ENCODE measurements at regions not wholly inside any gene's neighbourhood (a gene's known extent, or its start where the extent isn't known, plus 50 kb on each side); places are given as distances from the start of the nearest gene placed in this dataset.
"Not testable (repeated sequence)": the region's sequence is repeated elsewhere in the genome, so short reads cannot be mapped to it uniquely, and the experiment has no call there.

DNA sequence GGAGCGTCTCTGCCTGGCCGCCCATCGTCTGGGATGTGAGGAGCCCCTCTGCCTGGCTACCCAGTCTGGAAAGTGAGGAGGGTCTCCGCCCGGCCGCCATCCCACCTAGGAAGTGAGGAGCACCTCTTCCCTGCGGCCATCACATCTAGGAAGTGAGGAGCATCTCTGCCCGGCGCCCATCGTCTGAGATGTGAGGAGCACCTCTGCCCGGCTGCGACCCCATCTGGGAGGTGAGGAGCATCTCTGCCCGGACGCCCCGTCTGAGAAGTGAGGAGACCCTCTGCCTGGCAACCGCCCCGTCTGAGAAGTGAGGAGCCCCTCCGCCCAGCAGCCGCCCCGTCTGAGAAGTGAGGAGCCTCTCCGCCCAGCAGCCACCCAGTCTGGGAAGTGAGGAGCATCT, 84.5 kb downstream of the IDS start:
- H3K4me3 Mint-ChIP-seq; ATAC-seq (replicated peaks); DNase-seq; H3K27me3 Mint-ChIP-seq; H3K4me1 Mint-ChIP-seq; H3K36me3 Mint-ChIP-seq; H3K27ac Mint-ChIP-seq: not testable (repeated sequence)
- peaks cover 6 to 10% of the 10 kb centered on the region in 2 donors for H3K9me3 Mint-ChIP-seq

DNA sequence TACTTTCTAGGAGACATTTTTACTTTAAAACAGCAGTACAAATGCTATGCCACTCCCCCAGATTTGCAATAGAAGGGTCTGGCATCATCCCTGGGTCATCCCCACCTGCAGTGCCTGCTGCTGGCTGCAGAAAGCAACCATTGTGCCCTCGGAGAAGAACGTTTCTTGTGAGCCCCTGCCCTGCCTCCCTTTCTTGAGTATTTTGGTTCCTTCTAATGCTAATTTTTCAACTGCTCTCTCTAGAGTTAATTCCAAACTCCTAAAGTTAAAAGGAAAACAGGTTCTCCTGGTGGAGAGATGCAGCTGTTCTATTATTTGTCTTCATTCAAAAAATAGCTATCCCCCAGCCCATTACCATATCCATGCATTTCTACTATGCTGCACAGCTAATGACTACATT, 107.1 kb downstream of the IDS start:
- no peaks in the 10 kb centered on the region for H3K36me3 Mint-ChIP-seq
- ATAC-seq (replicated peaks) = no peak
- no peaks in the 10 kb centered on the region for H3K27me3 Mint-ChIP-seq

DNA sequence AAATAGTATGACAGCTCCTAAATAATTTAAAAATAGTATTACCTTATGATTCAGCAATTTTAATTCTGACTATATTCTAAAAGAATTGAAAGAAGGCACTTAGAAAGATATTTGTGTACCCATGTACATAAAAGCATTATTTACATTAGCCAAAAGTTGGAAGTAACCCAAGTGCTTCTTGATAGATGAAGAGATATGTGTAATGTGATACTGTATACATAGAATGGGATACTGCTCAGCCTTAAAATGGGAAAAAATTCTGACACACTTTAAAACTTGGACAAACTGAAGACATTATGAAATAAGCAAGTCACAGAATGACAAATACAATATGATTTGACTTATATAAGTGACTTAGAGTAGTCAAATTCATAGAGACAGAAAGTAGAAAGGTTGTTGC, 112.2 kb downstream of the IDS start:
- Mint-ChIP-seq H3K27me3 (no peaks in the 10 kb centered on the region), H3K36me3 (no peaks in the 10 kb centered on the region), H3K9me3 (peaks cover 2 to 24% of the 10 kb centered on the region in 2 donors), H3K4me1 (no peaks in the 10 kb centered on the region), H3K4me3 (no peak overlapping the region), H3K27ac (no peak overlapping the region)
- no peak for DNase-seq
- ATAC-seq (replicated peaks) = no peak

More for the DNA sequence above, 107.1 kb downstream of the IDS start:
- Mint-ChIP-seq H3K27ac (no peak overlapping the region), H3K4me3 (no peak overlapping the region), H3K9me3 (peaks cover 2 to 23% of the 10 kb centered on the region in 2 donors), H3K4me1 (no peaks in the 10 kb centered on the region)
- DNase-seq = no peak

DNA sequence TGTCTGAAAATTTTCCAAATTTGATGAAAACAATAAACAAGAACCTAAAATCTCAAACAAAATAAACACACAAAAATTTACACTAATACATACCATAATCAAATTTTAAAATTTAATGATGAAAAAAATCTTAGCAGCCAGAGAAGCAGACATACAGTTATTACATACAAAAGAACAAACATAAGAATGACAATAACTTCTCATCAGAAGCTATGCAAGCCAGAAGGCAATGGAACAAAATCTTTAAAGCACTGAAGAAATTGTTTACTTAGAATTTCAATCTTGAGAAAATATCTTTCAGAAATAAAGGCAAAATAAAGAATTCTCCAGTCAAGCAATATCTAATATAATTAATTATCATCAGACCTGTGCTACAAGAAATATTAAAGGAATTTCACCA, 121.3 kb downstream of the IDS start:
- Mint-ChIP-seq H3K4me3 (no peak overlapping the region), H3K9me3 (no peaks in the 10 kb centered on the region), H3K27me3 (no peaks in the 10 kb centered on the region), H3K36me3 (no peaks in the 10 kb centered on the region), H3K27ac (no peak overlapping the region), H3K4me1 (no peaks in the 10 kb centered on the region)
- ATAC-seq (replicated peaks) (no peak), DNase-seq (no peak)

DNA sequence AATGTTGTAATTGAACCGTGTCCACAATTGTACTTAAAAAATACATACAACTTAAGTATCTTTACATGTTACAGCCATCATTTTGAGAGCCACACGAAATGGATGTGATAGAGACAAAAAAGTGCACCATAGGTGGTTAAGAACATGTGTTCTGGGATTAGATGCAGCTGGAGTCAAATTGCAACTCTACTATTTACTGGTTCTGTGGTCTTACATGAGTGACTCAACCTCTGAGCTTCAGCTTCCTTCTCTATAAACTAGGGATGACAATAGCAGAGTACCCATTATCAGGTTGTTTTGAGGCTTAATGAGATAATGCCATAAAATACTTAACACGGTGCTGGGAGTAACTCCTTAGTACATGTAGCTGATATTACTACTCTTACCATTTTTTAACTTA, 130.4 kb downstream of the IDS start:
- Mint-ChIP-seq H3K4me3 (no peak overlapping the region), H3K4me1 (no peaks in the 10 kb centered on the region), H3K9me3 (no peaks in the 10 kb centered on the region), H3K36me3 (no peaks in the 10 kb centered on the region), H3K27ac (no peak overlapping the region), H3K27me3 (peaks cover 0 to 7% of the 10 kb centered on the region in 2 donors)
- no peak for DNase-seq
- ATAC-seq (replicated peaks) = no peak

DNA sequence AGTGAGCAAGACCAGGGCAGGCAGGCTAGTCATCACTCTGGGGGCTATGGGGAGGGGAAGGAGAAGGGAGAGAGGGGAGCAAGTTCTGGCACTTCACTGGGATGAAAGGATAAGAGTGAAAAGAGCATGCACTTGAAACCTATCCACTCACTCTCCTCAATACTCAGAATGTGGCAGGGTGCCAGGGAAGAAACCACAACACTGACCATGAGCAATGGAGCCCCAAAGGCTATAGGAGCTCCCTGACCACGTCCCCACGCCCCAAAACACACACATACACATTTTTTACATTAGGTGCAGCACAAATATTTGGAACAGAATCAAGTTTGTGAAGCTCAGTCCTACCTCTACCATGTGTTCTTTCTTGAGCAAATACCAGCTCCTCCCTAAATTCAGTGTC, 132.2 kb downstream of the IDS start:
- ATAC-seq (replicated peaks) (no peak), DNase-seq (no peak)
- no peaks in the 10 kb centered on the region for H3K9me3 Mint-ChIP-seq
- H3K4me3 Mint-ChIP-seq = no peak overlapping the region
- H3K4me1 Mint-ChIP-seq = no peaks in the 10 kb centered on the region
- no peak overlapping the region for H3K27ac Mint-ChIP-seq
- H3K27me3 Mint-ChIP-seq = peaks cover 0 to 3% of the 10 kb centered on the region in 2 donors
- H3K36me3 Mint-ChIP-seq = no peaks in the 10 kb centered on the region

DNA sequence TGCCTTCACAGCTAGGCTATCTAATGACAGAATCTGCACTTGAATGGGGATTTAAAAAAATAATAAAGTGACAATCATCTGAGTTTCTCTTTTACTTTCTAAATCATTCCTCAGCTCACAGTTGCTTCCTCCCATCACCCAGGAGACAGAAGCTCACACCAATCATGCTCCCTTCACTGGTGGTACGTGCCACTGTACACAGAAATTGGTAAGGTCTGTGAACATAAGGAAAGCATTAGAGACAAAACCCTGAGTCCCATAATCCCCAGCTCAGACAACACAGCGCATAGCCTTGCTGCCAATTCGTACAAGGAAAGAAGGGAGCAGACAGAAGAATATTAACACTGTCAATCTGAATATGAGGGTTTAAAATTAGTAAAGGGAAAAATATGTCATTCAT, 133.1 kb downstream of the IDS start:
- H3K36me3 Mint-ChIP-seq = no peaks in the 10 kb centered on the region
- no peaks in the 10 kb centered on the region for H3K27me3 Mint-ChIP-seq
- DNase-seq (no peak), ATAC-seq (replicated peaks) (no peak)
- no peak overlapping the region for H3K4me3 Mint-ChIP-seq
- H3K27ac Mint-ChIP-seq = no peak overlapping the region
- no peaks in the 10 kb centered on the region for H3K9me3 Mint-ChIP-seq
- H3K4me1 Mint-ChIP-seq = no peaks in the 10 kb centered on the region

DNA sequence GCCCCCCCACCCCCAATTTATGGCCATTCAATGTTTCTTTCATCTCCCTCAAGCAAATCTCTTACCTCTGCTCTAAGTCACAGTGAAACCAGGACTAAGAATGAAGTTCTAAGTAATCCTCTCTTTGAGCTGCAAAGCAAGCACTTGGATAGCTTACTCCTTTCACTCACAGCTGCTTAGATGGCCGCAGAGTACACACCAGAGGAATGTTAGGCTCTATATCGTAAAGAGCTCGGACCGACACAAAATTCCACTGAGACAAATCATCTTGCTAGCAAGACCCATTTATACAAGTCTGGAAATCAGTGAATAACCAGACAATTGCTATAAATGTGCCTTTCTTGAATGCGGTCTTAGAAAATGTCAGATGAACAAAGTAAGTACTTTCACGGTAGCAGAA, 135.0 kb downstream of the IDS start:
- no peak overlapping the region for H3K27ac Mint-ChIP-seq
- H3K27me3 Mint-ChIP-seq = no peaks in the 10 kb centered on the region
- H3K9me3 Mint-ChIP-seq = no peaks in the 10 kb centered on the region
- H3K4me3 Mint-ChIP-seq = no peak overlapping the region
- no peaks in the 10 kb centered on the region for H3K36me3 Mint-ChIP-seq
- DNase-seq (no peak), ATAC-seq (replicated peaks) (no peak)
- H3K4me1 Mint-ChIP-seq = no peaks in the 10 kb centered on the region

DNA sequence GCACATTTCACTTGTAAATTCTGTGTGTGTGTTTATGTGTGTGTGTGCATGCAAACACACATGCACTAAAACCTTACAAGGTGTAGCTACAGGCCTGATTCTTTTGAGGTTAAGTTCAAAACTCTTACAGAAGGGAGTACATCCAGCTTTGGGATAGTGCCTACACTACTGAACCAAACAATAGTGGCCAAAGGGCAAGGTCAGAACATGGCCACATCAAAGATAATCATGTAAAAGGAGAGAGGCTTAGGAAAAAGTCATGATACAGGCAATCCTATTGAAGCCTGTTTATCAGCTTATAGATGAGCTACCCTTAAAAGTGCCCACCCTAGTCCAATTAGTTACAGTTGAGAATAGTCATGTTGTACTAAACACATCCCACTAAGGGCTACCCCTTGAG, 139.6 kb downstream of the IDS start:
- H3K27ac Mint-ChIP-seq = no peak overlapping the region
- ATAC-seq (replicated peaks) (no peak), DNase-seq (no peak)
- no peak overlapping the region for H3K4me3 Mint-ChIP-seq
- H3K27me3 Mint-ChIP-seq = no peaks in the 10 kb centered on the region
- H3K9me3 Mint-ChIP-seq = peaks cover 1 to 5% of the 10 kb centered on the region in 2 donors
- no peaks in the 10 kb centered on the region for H3K4me1 Mint-ChIP-seq
- no peaks in the 10 kb centered on the region for H3K36me3 Mint-ChIP-seq

DNA sequence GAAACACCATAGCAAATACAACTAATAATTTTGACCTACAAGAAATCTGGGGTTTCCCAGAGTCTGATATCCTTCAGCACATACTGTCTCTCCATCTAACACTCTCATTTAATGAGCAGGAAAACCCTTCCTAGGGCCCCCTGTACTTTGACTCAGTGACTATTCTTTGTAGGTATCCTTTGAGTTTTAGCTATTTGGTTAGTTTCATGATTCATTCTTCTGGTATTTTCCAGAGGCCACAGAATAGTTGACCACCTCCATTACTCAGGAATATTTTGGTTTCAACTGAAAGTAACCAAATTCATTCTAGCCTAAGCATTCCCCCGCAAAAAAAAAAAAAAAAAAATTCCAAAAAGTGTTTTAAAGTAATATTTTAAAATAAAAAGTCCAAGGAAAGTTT, 140.0 kb downstream of the IDS start:
- no peaks in the 10 kb centered on the region for H3K27me3 Mint-ChIP-seq
- no peak for DNase-seq
- H3K9me3 Mint-ChIP-seq = peaks cover 2 to 6% of the 10 kb centered on the region in 2 donors
- no peak for ATAC-seq (replicated peaks)
- no peak overlapping the region for H3K27ac Mint-ChIP-seq
- no peaks in the 10 kb centered on the region for H3K4me1 Mint-ChIP-seq
- no peak overlapping the region for H3K4me3 Mint-ChIP-seq
- no peaks in the 10 kb centered on the region for H3K36me3 Mint-ChIP-seq

DNA sequence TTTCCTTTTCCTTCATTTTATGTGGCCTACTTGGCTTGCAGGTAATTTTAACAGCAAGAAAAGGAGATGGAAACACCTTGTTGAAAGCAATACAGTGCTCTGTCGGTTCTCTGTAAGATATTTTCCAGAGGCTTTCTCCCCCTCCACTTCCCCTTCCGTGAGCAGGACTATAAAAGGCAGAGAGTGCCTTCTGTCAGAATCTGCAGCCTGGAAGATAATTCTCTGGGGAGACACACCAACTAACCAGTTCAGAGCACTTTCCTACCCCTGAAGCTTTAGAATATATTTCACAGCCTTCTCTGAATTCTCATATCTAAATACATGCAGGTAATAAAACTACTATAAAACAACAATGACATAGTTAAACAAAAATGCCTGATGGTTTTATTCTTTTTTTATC, 141.1 kb downstream of the IDS start:
- Mint-ChIP-seq H3K4me1 (no peaks in the 10 kb centered on the region), H3K9me3 (peaks cover 2 to 6% of the 10 kb centered on the region in 2 donors), H3K4me3 (no peak overlapping the region), H3K27ac (no peak overlapping the region), H3K36me3 (no peaks in the 10 kb centered on the region), H3K27me3 (no peaks in the 10 kb centered on the region)
- no peak for ATAC-seq (replicated peaks)
- DNase-seq = no peak

DNA sequence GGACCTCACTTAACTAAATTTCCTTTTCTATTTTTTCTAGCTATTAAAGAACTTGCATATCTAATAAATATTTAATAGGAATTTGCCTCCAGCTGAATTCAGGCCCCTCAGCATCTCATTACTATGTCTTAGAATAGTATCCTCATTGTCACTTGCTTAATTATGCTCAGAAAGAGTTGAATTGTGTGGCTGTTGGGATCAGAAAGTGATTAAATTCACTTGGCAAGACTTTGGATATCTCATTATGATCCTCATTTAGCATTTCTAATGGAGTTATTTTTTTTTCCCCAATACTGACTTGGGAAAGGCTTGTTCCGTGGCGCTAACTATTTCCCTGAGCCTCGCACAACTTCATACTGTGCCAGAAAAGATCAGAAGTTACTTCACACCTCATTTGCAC, 158.8 kb downstream of the IDS start:
- ATAC-seq (replicated peaks) (no peak), DNase-seq (no peak)
- Mint-ChIP-seq H3K36me3 (no peaks in the 10 kb centered on the region), H3K27me3 (peaks cover 0 to 6% of the 10 kb centered on the region in 2 donors), H3K4me3 (no peak overlapping the region), H3K9me3 (no peaks in the 10 kb centered on the region), H3K4me1 (no peaks in the 10 kb centered on the region), H3K27ac (no peak overlapping the region)

DNA sequence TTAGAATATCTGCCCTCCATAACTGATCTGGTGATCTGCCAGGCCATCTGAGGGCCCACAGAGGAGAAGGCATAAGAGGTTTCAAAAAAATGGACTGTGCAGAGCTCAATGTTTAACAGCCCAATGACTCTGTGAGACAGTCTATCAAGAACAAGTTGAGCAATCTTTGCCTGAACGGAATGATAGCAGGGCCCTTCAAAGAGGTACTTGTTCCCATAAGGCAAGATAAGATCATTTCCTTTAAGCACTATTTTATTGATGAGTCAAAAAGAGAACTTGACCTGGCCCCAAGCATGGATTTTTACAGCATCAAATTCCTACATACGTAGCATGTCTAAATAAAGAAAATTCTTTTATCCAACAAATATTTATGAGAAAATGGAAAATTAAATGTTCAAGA, 182.8 kb downstream of the IDS start:
- Mint-ChIP-seq H3K9me3 (no peaks in the 10 kb centered on the region), H3K27ac (no peak overlapping the region), H3K4me3 (no peak overlapping the region), H3K36me3 (no peaks in the 10 kb centered on the region), H3K27me3 (peaks cover 0 to 5% of the 10 kb centered on the region in 2 donors), H3K4me1 (no peaks in the 10 kb centered on the region)
- no peak for ATAC-seq (replicated peaks)
- DNase-seq = no peak

DNA sequence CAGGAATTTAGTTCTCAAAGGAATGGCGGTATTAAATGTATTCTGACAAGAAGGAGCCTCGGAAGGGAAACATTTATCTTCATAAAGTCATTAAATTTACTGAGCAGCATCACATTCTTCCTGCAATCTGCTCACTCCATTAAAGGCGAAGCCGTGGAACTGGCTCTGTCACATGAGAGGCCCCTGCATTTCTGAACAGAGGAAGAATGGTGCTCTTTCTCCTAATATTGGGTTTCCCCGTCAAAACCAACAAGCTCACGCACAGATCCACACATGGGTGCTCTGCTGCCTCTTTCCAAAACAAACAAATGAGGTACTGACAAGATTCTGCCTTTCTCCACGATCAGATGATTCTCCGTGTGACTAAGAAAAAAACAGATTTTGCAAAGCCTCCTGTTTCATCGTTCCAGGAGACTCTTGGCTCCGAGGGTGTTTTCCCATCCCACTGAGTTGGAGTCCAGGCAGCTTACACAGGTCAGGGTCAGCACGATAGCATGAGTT, 191.2 kb downstream of the IDS start:
- DNase-seq (no peak), ATAC-seq (replicated peaks) (no peak)
- Mint-ChIP-seq H3K9me3 (no peaks in the 10 kb centered on the region), H3K36me3 (no peaks in the 10 kb centered on the region), H3K27ac (no peak overlapping the region), H3K27me3 (no peaks in the 10 kb centered on the region), H3K4me3 (no peak overlapping the region), H3K4me1 (no peaks in the 10 kb centered on the region)

DNA sequence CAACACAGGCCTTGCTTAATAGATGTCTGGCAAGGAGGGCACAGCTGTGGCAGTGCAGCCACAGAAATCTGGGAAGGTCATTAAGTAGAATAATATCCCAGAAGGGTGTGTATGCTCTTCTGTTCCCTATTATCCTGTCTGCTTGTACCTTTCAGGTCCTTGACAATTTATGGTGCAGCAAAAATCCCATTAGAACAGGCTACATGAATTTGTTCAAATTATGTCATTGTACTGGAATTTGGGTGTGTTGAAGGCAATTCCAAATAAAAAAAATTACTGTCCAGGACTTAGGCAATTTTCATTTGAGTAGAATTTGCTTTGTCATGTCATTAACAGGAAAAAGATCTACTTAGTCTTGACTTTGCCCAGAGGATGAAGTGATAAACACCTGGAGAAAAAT, 192.1 kb downstream of the IDS start:
- Mint-ChIP-seq H3K27ac (no peak overlapping the region), H3K36me3 (no peaks in the 10 kb centered on the region), H3K27me3 (no peaks in the 10 kb centered on the region), H3K4me1 (no peaks in the 10 kb centered on the region), H3K4me3 (no peak overlapping the region), H3K9me3 (no peaks in the 10 kb centered on the region)
- ATAC-seq (replicated peaks) (no peak), DNase-seq (no peak)

DNA sequence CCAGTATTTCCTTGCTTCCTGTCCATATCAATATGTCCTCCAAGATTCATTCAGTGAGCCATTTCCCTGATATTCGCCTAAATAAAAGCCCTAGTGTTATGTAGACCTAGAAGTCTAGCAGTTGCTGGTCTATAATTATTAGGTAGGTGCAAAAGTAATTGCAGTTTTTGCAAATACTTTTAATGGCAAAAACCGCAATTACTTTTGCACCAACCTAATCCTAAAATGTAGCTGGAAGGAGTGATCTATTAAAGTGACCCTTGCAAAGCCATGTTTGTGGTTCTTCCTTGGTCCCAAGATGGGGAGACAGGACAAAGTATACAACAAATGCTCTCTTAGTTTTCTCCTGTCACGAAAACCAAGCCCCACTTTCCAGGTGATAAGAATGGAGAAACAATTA, 193.0 kb downstream of the IDS start:
- Mint-ChIP-seq H3K36me3 (no peaks in the 10 kb centered on the region), H3K27me3 (no peaks in the 10 kb centered on the region), H3K9me3 (no peaks in the 10 kb centered on the region), H3K4me3 (no peak overlapping the region), H3K27ac (no peak overlapping the region), H3K4me1 (no peaks in the 10 kb centered on the region)
- ATAC-seq (replicated peaks) (no peak), DNase-seq (no peak)

All from stimulated activated naive B cell treated with anti-CD40 and anti-IgM and Interleukin-4, amounts not matched to agents 10 μg/mL and 1 μg/mL and 100 μg/mL, for 72 hours (primary cell).